ENCODE measurements at regions not wholly inside any gene's neighbourhood (a gene's known extent, or its start where the extent isn't known, plus 50 kb on each side); places are given as distances from the start of the nearest gene placed in this dataset.

DNA sequence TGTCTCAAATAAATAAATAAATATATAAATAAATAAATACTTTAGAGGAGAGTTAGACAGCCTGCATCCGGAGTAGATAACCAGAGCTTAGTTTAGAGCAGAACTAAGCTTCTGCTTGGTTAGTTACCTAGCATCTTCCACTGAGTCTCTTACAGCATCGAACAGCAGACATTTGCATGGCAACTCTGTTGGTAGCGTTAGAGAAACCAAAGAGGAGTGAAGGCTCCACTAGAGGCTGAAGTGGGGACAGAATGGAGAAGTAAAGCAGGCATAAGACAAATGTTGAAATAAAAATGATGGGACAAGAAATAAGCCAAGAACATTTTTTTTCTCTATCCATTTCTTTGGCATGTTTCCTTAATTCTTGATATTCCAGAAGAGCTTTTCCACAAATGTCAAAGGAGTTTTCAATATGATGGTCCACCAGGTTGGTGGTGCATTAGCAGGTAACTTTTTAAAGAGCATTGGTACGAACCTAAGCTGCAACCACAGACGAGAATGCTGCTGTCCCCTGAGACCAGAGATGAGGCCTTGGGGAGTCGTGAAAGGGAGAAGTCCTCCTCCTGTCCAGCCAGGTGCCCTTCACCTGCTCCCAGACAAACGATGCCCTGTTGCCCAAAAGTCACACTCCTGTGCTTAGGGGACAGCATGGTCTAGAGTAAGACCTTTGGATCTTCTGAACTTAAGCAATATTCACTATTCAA lies 438.3 kb downstream of the DIRAS2 start:
- TF ChIP-seq, protein P1, sequence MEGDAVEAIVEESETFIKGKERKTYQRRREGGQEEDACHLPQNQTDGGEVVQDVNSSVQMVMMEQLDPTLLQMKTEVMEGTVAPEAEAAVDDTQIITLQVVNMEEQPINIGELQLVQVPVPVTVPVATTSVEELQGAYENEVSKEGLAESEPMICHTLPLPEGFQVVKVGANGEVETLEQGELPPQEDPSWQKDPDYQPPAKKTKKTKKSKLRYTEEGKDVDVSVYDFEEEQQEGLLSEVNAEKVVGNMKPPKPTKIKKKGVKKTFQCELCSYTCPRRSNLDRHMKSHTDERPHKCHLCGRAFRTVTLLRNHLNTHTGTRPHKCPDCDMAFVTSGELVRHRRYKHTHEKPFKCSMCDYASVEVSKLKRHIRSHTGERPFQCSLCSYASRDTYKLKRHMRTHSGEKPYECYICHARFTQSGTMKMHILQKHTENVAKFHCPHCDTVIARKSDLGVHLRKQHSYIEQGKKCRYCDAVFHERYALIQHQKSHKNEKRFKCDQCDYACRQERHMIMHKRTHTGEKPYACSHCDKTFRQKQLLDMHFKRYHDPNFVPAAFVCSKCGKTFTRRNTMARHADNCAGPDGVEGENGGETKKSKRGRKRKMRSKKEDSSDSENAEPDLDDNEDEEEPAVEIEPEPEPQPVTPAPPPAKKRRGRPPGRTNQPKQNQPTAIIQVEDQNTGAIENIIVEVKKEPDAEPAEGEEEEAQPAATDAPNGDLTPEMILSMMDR (IDR thresholded peaks at IDR 0.05), result no peak
- TF ChIP-seq POLR2A (IDR thresholded peaks at IDR 0.05), result no peak
- no peak for TF ChIP-seq EP300 (IDR thresholded peaks at IDR 0.05; ENCODE audit: low read depth)
- TF ChIP-seq POLR2AphosphoS5 (IDR thresholded peaks at IDR 0.05), result no peak
